DMS 273 treated with DMSO at 0.1 percent for 48 hours (cell line): ENCODE measurements at regions not wholly inside any gene's neighbourhood (a gene's known extent, or its start where the extent isn't known, plus 50 kb on each side); places are given as distances from the start of the nearest gene placed in this dataset.

ENCODE experiments used
- DNase-seq: peaks from one replicate; lab custom pipeline; 2025; lab: John Stamatoyannopoulos, UW

DNA sequence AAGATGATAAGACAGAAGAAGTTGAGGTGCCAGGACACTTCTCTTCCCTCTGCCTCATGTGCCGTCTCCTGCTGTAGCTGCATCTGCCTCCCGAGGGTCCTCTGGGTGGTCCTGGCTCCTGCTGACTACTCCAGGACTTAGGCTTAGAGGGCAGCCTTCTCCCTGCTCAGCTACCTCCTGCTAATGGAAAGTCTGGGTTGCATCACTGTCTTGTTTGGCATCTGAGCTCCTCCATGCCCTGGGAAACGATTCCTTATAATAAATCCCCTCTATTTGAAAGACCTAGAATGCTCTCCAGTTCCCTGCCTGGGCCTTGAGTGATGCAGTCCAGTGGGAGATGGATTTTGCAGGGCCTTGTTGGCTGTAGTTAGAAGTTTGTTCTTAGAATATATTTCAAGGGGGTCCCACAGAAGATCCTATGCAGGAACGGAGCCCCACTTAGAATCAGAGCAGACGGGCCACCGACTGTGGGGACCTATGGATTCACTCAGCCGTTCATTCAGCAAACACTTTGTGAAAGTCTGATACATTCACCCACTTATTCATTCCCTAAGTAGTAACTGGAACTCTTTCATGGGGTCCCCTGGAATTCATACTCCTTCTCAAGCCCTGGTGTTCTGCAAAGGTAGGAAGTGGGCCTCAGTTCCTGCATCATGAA, 269.8 kb upstream of the HDAC4 start:
- DNase-seq: no peak

DNA sequence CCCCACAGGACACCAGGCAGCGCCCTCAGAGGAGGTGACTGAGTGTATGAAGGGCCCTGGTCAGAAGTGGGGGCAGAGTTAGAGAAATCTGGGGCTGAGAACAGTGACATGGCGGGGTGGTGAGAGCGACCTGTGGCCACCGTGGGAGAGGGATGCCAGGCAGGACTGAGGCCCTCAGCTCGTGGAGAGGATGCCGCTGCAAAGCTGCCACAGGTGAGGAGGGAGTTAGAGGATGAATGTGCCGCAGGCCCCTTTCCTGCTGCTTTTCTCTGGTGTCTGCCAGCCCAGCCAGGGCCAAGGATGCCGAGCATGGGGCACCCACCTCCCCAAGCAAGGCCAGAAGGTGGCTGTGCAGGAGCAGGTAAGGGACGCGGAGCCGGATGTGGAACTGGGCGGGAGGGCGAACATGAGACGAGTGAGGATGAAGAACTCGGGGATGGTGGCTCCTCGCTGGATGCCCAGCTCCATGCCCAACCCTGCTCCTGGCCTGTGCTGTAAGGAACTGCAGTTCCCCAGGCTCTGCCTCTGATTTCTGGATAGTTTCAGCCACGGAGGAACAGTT, 269.2 kb upstream of the HDAC4 start:
- no peak for DNase-seq

DNA sequence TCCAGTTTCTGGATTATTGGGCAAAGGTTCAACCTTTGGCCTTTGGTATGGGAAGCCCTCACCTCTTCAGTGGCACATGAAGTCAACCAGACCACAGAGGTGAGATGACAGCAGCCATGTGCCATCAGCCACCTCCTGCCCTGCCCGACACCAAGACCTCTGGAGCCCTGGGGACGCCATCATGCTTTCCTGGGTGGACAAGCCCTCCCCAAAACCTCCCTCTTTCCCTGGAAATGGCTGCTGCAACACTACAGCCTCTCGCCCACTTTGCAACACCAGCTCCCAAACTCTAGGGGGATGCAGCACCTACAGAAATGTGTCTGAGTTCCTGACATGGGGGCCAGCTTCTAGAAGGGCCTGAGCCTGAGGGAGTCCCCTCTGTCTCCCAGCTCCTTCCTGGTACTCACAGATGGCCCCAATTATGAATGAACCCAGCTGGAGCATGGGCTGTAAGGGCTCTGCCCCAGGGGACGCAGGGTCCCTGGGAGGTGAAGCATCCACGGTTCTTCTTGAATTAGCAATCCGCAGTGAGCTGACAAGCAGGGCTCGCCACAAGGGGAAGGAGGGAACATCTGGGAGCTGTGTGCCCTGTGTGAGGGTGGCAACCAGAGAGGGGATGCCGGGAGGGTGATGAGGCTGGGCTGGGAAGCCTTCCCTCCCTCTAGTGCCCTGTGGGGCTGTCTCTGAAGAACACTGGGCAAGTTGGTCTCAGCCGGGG, 268.5 kb upstream of the HDAC4 start:
- DNase-seq: no peak

DNA sequence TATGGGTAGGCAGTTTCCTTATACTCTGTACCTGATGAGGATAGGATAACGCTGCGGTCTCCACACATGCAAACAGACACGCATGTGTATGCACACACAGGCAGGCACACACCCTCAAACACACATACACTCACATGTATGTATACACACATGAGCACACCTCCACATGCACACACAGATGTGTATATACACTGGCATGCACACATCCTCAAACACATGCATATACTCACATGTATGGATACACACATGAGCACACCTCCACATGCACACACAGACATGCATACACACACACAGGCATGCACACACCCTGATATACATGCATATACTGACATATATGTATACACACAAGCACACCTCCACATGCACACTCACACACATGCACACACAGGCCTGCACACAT, 267.8 kb upstream of the HDAC4 start:
- DNase-seq: no peak

DNA sequence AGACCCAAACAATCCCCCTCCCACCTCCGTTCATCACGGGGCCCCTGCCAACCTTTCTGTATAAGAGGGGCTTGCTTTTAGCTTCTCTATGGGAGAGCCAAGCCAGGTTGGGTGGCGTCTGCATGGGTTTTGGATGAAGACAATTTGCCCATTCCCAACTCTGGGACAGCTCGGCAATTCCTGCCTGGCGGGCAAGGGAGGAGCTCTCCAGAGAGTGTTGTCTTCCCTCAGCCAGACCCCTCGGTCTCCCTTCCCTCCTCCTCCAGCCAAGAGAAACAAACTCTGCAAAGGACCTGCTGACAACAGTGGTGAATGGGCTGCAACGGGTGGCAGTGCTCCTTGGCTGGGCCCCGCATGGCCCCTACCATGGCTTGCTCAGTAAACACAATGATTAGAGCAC, 267.2 kb upstream of the HDAC4 start:
- DNase-seq: no peak

- DNase-seq: no peak
Observed at GRCh38 chr2:239667431-239667985, 266.7 kb upstream of the HDAC4 start.

GRCh38 chr2:239666855-239667376, 266.1 kb upstream of the HDAC4 start:
- DNase-seq: peak; percentile 53

DNA sequence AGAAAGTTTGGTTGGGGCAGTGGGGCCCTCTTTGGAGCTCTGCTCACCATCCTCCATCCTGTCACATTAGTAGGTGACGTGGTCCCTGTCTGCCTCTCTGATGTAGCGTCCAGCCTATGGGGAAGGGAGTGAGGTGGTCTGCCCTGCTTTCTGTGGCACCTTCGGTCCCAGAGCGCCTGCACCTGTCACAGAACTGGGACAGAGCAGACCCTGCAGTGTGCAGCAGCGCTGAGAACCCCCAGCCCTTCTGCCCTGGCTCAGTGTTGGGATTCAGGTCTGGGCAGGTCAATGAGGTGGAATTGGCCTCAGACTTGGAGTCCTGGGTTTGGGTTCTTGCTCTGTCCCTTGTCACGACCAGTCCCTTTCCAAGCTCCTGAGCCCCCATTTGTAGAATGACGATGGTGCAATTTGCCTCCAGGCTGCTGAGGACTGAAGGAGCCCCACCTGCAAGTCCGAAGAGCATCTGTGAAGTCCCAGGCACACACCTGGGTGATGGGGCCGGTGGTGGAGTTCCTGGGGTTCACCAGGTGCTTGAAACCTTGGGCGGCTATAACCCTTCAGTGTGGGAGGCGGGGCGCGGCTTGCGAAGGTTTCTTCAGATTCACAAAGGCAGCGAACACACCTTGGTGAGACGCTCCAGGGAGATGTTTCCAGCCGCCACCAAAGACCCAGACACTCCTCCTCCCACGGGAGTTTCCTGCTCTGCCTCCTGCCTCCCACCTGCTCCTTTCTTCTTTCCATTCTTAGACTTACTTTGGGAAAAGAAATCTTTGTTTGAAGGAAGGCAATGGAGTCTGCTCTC, 265.4 kb upstream of the HDAC4 start:
- no peak for DNase-seq

GRCh38 chr2:239664216-239664810, 263.5 kb upstream of the HDAC4 start:
- DNase-seq: no peak

GRCh38 chr2:239663364-239663924, 262.6 kb upstream of the HDAC4 start:
- no peak for DNase-seq

- no peak for DNase-seq
Observed at GRCh38 chr2:239662413-239663120, 261.7 kb upstream of the HDAC4 start.

DNA sequence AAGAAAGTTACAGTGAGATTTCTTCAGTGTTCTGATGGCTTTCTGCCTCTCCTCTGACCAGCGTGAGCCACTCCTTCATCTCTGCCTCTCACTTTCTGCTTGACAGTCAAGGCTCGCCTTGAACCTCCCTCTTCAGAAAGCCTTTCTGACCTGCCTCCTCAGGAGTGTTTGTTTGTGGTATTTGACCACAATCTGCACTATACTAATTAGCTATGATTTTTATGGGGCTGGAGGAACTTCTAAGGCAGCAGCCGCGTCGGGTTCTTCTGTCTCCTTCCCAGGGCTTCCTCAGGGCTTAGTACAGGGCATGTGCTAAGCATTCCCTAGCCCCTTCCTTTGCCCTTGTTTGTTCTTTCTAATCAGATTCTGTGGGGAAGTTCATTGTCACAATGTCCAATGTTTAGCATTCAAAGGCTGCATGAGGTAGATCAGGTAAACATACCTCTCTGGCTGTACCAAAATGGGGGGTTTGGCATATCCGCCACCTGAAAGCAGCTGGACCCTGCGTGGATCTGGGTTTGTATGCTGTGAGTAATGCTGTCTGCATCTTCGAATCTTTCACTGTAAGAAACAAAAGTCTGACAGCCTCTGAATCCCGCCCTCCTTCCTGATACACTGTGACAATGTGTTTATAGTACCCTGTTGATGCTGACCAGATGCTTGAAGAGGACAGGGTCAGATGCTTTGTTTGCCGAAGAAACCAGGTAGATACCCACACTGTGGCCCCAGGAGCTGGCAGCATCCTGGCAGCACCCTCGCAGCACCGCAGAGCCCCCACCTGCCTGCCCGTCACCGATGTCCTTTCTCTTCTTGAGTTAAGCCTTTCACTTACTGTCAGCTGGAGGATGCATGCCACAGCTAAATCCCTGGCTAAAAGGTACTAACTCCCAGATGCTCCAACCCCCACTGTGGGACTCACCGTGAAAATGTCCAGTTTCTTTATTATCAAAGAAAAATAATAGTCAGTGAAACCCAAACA, 260.8 kb upstream of the HDAC4 start:
- DNase-seq: no peak

DNA sequence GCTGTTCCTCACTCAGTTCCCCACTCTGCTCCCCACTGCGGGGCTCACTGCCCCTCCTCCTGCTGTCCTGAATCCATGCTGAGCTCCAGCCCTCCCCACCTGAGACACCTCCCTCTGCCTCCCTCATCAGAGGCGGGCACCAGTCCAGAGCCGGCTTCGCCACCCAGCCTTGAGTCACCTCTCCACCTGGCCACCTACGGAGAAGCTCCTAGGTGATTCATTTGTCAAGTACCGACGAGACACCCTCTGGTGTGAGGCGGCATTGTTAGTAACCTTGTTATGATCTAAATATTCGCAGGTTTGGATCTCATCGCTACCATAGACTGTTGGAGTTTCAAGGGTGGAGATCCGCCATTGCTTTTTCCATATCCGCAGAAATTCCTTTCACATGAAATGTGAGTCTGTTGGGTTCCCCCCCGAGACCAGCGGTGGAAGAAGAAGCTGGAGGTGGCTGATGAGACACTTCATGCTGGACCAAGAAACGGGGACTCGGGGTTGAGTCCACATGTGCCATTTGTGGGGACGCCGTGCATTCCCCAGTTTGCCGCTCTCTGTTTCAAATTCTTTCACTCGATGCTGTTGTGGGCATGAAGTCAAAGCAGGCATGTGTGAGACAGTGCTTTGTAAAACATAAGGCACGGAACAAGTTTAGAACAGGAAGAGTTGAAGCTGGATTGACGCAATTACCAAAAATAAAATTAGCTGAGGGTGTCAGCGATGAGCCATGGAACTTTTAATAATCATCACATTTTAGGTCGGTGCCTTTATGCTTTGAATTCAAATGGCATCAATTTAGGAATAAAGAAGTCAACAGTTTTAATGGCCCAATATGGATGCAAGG, 259.8 kb upstream of the HDAC4 start:
- DNase-seq: no peak

DNA sequence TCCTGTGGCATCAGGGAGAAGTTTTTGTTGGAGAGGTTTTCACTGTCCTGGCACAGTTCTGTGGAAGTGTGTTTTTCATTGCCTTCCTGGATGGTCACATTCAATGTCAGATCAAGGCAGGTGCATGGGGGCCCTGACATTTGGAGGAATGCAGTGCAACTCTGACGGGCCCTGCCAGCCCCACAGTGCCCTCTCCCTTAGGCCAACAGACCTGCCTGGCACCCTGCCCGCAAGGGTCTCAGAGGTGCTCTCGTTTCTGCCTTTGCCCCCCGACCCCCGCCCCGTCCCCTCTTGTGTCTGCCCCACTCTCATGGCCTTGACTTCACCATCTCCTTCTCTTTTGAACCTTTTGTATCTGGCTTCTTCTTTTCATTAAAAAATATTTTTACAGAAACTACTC, 257.2 kb upstream of the HDAC4 start:
- no peak for DNase-seq

DNA sequence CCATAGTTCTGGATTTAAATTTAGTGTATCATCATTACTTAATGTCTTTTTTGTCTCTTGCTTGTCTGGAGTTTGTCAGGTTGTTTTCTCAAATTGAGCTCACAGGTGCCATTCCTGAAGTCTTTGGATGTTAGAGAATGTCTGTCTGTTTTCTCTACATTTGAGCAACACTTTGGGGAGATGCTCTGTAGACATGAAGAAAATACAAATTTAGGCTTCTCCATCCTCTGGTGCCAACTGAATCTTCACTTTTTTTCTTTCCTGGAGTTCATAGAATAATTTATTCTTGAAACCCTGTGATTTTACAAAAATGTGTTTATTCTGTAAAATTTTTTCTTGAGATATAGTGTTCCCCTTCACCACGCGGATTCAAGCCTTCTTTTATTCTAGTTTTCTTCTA, 256.4 kb upstream of the HDAC4 start:
- DNase-seq: no peak

DNA sequence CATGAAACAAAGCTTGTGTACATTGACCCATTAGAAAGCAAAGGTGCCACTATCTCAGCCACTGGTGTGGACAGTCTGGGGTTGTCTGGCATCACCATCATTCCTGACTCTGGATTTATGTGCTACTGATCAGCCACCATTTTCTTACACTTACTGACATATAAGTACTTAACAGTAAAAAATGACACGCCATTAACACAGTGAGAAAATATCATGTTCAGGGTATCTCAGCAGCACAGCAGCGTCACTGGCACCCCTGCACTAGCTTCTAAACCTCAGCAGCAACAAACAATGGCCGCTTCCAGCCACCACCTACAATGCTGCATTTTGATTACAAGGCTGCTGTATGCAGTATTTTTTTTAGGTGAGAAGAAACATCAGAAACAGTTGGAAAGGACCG, 253.4 kb upstream of the HDAC4 start:
- DNase-seq: no peak

- no peak for DNase-seq
Observed at GRCh38 chr2:239651859-239652258, 251.0 kb upstream of the HDAC4 start.

GRCh38 chr2:239650674-239651073, 249.9 kb upstream of the HDAC4 start:
- no peak for DNase-seq

- DNase-seq: no peak
Observed at GRCh38 chr2:239649309-239649708, 248.5 kb upstream of the HDAC4 start.
